ENCODE measurements at regions not wholly inside any gene's neighbourhood (a gene's known extent, or its start where the extent isn't known, plus 50 kb on each side); places are given as distances from the start of the nearest gene placed in this dataset.
"Not testable (repeated sequence)": the region's sequence is repeated elsewhere in the genome, so short reads cannot be mapped to it uniquely, and the experiment has no call there.

DNA sequence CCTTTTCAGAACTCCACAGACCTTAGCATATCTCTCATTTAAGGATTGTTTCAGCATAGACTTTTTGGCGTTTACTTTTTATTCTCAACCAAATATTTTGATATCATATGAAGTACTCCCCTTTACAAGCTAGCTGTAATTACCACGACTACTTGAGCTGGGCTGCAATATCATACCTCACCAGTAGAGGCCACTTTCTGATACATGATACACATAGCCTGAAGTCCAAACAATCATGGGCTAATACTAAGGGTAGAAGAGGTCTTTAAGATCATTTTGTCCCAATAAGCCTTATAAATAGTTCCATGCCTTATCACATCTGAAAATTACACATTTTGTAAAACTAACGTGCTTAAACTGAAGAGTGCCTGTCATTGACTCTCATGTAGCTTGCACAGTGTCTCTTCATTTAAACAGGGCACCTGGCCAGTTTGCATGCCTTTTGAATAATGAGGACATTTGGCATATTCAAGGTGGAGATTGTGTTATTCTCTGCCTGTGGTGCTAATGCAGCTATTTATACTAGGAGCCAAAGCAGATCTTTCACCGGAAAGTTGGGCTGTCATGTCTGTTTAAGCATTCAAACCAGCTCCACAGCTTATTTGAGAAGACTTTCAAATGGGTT, 403.7 kb upstream of the ZMIZ1 start:
- peak; percentile 56 for DNase-seq

DNA sequence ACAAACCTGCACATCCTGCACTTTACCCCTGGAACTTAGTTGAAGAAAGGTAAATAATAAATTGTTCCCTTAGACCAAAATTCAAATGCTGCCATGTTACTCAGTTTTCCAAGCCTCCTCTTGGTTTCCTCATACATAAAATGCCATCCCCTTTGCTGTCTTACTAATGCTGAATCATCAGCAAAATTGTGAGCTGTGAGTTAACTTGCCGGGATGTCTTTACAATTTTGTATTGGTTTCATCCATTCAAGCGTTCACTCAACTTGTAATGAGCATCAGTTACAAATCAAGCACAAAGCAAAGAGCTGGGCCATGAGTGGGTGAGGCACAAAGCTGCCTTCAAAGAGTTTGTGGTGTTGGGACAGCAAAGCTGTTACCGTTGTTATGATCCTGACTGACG, 395.8 kb upstream of the ZMIZ1 start:
- DNase-seq, result no peak

DNA sequence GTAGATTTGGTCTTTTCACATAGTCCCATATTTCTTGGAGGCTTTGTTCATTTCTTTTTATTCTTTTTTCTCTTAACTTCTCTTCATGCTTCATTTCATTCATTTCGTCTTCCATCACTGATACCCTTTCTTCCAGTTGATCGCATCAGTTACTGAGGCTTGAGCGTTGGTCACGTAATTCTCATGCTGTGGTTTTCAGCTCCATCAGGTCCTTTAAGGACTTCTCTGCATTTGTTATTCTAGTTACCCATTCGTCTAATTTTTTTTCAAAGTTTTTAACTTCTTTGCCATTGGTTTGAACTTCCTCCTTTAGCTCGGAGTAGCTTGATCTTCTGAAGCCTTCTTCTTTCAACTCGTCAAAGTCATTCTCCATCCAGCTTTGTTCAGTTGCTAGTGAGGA, 387.6 kb upstream of the ZMIZ1 start:
- DNase-seq, result not testable (repeated sequence)

DNA sequence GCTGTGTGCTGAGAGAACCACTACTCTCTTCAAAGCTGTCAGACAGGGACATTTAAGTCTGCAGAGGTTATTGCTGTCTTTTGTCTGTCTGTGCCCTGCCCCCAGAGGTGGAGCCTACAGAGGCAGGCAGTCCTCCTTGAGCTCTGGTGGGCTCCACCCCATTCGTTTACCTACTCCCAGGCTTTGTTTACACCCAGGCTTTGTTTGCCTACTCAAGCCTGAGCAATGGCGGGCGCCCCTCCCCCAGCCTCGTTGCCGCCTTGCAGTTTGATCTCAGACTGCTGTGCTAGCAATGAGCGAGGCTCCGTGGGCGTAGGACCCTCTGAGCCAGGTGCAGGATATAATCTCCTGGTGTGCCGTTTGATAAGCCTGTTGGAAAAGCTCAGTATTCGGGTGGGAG, 386.8 kb upstream of the ZMIZ1 start:
- DNase-seq, result not testable (repeated sequence)

DNA sequence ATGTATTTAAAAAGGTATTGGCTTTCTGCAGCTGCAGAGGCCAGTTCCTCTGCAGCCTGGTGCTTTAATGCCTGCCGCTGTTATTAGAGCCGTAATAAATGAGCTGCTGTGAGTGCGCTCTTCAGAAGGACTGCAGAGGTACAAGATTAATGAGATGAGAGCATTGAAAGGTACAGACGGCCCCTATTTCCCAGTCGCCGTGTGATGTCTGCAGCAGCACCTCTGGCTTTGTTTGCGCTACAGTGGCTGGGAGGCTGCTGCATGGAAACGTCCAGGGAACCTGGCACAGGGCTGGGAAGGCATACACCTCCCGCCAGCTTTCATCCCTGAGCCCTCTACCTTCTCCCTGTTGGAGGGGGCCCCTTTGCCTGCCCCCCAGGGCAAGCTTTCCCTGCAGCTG, 383.8 kb upstream of the ZMIZ1 start:
- no peak for DNase-seq

DNA sequence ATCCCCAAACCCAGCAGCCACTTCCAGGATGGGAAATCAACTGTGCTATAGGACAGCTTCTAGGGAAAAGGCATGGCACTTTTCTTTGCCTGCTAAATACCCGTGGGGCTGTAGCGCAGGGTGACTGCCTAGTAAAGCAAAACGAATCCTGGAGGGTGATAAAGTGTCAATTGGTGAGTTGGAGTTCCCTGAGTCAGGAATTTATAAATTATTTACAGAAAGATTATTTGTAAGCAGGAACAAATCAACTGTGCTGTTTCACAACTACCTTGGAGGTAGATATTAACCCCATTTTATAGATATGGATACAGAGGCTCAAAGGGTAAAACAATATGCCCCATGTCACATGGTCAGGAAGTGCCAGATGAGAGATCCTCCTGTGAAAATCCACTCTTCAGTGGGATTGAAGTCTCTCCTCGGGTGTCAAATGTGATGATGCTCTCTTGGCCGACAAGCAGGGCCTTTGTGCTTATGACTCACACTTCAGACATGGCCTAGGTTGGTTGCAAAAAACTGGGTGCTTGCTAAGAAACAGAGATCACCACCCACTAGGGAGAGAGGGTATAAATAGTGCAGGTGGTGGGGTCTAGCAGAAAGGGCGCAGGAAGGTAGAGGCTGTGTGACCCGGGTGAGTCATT, 383.2 kb upstream of the ZMIZ1 start:
- no peak for DNase-seq

DNA sequence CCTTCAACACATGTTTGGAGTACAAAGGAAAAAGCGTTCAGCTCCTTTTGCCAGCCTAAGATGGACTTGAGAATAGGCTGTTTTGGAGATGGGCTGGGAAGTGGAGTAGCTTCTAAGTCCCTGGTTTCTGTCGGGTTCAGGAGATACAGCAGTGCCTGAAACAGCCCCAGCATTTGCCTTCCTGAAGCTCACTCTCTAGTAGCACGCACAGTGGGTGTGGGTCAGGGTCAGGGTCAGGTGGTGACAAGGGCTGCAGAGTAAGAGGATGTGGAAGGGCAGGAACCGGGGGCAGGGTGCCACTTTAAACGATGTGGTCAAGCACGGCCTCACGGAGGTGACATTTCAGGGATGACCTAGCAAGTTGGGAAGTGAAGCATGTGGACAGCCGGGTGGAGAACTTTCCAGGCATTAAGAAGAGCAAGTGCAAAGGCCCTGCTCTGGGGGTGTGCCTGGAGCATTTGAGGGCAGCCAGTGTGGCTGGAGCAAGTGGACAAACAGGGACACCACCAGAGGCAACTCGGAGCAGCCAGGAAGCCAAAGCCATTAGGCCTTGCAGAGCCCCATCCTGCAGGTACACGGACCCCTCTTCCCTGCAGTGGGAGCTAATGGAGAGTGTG, 382.2 kb upstream of the ZMIZ1 start:
- no peak for DNase-seq

DNA sequence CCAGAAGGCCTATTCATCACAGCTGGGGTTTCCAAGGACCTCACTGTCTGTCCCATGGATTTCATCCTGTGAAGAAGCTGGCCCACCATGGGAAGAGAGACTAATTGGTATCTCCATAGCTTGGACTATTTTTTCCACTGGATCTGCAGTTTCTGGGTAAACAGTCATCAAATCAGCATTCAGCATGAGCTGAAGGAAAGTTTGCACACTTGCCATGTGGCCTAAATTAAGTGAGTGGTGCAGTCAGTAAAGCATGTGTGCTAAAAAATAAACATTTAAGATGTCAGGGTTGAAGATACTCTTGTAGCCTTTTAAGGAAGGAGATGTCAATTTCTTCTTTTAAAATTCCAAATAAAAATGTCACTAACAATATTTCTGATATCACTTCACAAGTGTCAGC, 381.1 kb upstream of the ZMIZ1 start:
- no peak for DNase-seq

DNA sequence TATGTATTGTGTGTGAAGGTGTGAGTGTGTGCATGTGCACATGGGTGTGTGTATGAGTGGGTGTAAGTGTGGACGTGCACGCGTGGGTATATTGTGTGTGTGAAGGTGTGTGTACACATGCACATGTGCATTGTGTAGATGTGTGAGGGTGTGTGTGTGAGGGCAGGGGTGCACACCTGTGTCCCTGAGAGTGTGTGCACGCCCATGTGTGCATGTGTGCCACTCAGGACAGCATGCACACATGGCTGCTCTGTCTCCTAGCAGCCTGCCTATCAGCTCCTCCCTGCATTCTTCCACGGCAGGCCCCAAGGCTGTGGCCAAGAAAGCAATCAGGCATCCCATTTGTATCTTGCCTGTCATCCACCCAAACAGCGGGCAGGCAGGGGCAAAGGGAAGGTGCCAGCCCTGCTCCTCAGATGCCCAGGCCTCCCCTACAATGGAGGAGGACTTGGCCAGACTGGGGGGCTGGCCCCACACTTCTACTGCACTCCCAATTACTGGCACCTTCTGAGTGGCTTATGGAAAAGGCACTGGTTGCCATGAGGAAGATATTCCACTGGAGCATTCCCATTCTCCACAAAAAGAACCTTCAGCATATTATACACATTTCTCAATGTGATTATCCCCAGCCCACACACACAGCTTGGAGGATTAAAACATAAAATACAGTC, 380.4 kb upstream of the ZMIZ1 start:
- no peak for DNase-seq

DNA sequence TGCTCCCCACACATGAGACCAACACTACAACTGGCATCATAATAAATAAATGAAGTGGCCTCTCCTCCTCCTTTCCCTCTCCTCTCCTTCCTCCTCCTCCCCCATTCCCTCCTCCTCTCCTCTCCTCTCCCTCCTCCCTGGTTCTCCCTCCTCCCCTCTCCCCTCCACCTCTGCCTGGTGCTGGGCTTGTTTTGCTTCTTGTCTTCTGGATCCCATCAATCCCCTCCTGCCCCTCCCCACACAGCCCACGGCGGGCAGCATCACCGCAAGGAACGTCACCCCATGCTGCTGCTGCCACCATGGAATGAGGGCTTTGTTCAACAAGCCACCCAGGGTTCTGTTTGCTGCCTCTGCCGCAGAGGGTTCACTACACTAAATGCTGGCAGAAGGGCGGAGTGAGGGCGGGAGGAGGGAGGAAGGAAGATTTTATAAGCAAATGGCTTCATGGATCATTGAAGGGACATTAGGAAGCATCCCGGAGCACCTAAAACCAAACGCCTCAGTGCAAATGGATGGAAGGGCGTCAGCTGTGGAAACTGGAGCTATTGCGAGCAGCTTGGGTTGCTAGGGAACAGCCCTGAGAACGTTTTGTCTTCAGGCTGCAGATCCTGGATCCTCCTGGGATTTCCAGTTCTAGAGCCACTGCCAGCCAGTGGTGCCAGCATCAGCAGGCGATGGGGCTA, 379.7 kb upstream of the ZMIZ1 start:
- DNase-seq, result no peak

DNA sequence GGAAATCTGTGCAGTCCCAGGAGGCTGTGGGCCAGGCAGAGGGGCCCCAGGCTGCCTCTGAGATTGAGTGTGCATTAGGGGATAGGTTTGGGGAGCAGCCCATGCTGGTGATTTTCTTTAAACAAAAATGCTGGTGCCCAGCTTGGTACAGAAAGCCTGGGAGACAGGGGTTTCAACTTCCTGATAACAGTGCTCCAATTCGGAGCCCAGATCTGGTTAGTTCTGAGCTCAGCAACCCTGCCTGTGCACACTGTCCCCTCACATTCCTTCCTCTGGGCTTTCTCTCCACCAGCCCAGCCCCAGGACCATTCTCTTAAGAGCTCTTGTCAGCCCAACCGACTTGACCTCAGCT, 379.2 kb upstream of the ZMIZ1 start:
- DNase-seq, result no peak

DNA sequence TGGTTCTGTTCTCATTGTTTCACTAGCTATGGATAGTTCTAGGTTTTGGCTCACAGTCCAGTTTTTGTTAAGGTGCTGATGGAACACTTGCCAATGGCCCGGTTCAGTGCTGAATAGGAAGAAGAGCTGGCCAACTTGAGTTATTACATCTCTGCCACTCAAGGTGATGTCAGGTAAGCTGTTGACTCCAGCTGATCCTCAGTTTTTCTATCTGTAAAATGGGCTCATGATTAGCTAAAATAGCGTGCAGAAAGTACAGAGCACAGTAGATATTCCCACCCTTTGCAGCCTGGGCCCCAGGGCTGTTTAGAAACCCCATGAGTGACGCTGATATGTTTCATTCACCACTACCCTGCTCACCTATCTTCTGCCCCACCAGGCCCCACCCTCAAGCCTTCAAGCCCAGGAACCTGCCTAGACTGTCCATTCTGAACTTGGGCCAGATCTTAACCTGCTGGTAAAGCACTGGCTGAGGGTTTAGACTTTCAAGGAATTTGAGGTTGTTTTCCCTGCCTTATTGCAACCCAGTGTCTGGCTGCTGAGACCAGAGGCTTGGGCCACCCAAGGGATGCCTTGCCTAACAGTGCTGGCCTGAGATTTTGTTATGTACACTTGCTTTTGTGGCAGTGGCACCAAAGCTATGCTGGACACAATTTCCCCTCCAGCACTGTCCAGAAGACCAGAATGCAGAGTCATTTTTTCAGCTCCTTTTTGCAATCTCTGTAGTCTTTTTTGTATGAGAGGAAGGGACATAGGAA, 378.2 kb upstream of the ZMIZ1 start:
- no peak for DNase-seq

DNA sequence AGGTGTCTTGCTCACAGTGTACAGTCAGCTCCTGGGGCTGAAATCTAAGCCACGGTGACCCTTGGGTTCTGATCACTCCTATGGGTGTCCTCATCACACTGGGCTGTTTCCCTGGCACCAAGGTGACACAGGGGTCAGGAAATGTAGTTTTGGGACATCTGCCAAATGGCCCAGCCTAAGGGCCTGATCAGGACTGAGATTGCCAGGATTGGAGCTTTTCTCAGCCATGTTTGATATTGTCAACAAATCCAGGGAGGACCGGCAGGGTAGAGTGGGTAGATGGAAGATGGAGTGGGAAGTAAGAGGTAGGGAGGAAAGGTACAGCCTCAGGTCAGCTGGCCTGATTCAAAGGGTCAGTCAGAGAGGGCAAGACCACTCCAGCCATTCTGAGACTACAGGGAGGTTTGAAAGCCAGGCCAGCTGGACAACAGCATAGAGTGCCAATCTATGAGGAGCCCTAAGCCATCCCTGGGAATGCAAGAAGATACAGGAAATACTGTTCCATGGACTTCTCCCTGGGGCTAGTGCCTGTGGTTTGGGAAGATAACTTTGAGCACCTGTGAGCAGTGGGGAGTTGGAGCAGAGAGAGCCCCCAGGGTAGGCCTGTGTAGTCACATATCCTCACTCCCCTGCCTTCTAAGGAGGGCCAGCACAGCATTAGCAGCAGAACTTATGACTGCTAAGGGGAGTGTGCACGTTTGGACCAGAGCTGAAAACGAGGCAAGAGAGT, 377.3 kb upstream of the ZMIZ1 start:
- DNase-seq, result no peak

DNA sequence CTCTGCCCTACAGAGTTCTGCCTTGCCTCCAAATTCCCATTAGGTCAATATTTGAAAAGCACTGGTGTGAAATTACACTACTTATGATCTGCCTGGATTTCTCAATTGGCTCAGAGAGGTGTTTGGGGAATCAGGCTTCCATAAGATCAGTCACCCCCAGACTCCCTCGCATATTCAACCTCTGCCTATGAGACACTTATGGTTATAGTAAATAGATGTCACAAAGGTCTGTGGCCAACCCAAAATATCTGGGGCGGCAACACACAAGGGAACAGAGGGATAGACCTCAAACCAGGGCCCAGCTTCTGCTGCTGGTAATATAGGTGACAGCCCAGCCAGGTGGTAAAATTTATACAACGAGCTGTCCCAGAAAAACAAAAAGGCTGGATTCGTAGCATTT, 376.7 kb upstream of the ZMIZ1 start:
- DNase-seq, result no peak

DNA sequence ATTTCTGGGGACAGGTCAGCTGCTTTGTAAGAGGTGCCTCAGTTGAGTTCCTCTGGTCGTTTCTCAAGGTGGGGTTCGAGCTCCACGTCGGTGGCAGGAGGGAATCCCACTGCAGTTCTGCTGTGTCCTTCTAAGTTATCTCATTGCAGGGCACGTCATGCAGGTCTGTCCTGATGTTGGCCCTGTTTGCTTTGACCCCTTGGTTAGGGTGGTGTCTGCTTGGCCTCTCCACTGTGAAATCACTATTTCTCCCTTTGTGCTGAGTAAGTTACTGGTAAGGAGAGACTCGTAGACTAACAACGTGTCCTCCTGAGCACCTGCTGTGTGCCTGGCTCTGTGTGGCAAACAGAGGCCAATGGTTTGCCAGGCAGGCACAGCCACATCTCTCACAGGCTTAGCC, 372.9 kb upstream of the ZMIZ1 start:
- no peak for DNase-seq

DNA sequence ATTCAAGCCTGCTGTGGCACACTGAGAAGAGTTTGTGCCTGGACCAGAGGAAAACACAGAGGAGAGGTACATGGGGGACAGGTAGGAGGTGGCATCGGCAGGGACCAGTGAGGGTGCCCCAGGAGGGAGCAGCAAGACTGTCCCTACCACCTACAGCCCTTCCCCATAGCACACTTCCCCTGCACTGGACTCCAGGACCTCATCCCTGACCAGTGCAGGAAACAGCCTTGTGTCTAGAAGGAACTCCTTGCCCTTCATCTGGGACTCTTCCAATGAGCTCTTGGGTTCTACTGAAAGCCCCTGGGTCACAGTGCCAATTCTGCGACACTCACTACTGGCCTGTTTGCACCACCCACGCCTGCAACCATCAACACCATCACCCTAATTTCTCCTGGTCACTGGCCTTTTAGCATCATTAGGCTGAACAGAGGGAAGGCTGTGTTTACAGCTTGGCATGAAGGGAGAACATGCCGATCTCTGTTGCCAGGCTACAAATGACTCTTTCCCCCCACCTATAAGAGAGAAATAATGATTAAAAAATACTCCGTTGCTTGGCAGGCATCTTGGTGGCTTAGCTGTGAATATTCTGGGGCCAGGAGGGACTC, 371.9 kb upstream of the ZMIZ1 start:
- DNase-seq, result no peak

DNA sequence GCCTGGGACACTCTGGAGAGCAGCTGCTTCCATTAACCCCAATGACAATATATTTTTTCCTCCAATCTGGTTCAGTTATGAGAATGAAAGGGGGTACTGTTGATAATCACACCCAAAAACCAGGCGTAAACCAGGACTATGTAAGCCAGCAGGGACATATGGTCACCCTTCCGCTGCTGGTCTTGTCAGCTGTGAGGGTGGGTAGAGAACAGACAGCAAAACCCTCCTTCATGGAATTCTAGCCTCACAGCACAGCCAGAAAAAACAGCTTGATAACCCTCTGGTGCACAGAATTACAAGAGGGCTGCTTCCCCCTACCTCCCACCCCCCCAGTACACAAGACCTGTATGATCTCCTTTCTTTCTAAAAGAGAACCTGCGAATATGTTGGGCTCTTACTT, 368.8 kb upstream of the ZMIZ1 start:
- no peak for DNase-seq

DNA sequence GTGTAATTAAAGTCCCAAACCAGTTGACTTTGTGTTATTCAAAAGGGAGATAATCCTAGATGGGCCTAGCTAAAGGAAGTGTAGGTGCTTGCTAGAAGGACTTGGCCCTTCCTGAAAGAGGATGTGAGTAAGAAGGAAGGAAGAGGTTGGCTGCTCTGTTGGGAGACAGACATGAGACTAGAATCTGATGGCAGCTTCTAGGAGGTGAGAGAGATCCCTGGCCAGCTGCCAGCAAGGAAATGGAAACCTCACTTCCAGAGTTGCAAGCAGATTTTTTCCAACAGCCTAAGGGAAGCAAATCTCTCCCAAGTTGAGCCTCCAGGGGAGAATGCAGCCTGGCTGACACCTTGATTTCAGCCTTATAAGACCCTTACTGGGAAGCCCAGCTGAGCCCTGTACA, 368.4 kb upstream of the ZMIZ1 start:
- peak; percentile 37 for DNase-seq

DNA sequence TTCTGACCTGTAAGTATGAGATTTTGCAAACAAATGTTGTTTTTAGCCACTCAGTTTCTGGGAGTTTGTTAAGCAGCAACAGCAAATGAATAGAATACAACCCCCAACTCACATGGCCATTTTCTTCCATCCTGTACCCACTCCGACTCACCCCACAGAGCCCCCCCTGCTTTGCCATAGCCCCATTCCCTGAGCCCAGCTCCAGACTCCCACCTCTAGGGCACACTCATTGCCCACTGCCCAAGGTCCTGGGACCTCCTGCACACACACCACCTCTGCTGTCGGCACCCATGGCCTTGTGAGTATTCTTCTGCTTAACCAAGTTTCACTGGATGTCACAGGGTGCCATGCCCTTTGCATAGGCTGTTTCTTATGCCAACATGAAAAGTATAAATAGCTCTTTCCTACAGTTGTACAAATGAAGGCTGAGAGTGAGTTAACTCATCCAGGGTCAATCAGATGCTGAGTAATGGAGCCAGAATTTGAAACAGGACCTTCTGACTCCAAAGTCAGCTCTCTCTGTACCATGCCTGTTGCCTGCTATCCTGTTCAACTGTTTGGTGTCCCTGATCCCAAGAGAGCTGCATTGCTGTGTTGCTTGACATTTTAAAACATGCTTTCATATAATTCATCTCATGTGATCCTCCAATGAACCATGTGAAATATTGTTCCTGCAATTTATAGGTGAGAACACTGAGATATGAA, 367.8 kb upstream of the ZMIZ1 start:
- no peak for DNase-seq

DNA sequence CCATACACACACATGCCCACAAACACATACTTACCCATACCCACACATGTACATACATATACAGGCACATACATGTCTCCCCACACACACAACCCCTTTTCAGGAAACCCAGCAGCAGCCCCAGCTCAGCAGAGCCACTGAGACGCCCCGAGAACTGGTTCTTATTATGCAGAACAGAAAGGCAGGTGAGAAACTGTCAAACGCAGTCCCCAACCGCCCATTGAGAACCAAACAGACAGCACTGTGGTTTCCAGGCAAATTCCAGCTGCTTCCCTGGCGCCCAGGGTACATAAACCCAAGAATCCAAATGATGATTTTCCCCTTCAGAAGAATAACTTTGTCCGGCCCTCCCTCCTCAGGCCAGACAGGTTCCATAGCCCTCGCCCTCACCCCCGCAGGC, 366.6 kb upstream of the ZMIZ1 start:
- no peak for DNase-seq

DNA sequence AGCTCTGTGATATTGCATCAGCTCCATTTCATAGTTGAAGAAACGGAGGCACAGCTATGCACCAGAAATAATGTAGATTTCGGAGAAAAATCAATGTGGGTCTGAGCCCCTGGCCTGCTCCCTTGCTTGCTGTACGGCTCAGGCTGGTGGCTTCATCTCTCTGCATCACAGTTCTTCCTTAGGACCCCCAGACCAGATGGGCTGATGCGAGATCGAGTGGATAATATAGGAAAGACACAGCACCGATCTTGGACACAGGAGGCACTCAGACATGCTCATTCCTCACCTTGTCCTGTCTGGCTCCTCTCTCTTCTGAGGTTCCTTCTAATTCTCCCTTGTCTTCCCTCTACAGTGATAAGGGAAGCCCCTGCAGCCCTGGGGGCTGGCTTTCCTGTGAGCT, 365.9 kb upstream of the ZMIZ1 start:
- no peak for DNase-seq

Measured in suppressor macrophage treated with lipopolysaccharide for 4 hours (primary cell).